GM18498 (cell line): ENCODE measurements at regions not wholly inside any gene's neighbourhood (a gene's known extent, or its start where the extent isn't known, plus 50 kb on each side); places are given as distances from the start of the nearest gene placed in this dataset.
"Not testable (repeated sequence)": the region's sequence is repeated elsewhere in the genome, so short reads cannot be mapped to it uniquely, and the experiment has no call there.

Source experiments
- ATAC-seq: cut with Tn5 transposase; IDR thresholded peaks from one replicate; pipeline ENCODE4 v1.9.1; 2021; ENCODE audit warnings: mild to moderate bottlenecking, moderate library complexity; ENCODE audit not compliant: unreplicated experiment

DNA sequence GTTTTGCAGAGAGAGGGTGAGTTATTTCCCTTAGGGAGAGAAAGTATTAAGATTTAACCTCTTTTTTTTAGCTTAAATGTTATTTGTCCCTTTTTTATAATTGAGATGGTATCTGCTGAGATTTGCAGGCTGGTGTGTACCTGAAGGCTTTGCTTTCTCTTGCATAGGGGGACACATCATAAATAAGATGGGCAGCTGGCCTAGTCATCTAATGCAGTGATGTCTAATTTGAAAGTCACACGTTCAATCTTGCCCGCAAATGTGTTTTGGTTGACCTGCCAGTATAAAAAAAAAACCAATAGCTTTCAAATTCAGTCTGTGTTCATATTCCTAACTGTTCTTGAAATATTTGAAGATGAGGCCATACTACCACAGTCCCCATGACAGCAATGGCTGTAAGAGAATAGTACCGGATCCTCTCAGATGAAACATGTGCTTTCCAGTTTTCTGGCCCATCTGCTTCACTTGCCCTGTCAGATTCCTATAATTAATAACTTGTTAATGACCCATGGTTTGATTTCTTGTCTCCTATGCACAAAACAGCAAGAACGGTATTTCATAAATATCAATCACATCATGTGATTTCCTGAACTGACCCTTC lies 914.2 kb downstream of the IPMK start:
- no peak for ATAC-seq

GRCh38 chr10:57351076-57351475 lies 916.6 kb downstream of the IPMK start:
- ATAC-seq = no peak

GRCh38 chr10:57341294-57341693 lies 926.4 kb downstream of the IPMK start:
- no peak for ATAC-seq

DNA sequence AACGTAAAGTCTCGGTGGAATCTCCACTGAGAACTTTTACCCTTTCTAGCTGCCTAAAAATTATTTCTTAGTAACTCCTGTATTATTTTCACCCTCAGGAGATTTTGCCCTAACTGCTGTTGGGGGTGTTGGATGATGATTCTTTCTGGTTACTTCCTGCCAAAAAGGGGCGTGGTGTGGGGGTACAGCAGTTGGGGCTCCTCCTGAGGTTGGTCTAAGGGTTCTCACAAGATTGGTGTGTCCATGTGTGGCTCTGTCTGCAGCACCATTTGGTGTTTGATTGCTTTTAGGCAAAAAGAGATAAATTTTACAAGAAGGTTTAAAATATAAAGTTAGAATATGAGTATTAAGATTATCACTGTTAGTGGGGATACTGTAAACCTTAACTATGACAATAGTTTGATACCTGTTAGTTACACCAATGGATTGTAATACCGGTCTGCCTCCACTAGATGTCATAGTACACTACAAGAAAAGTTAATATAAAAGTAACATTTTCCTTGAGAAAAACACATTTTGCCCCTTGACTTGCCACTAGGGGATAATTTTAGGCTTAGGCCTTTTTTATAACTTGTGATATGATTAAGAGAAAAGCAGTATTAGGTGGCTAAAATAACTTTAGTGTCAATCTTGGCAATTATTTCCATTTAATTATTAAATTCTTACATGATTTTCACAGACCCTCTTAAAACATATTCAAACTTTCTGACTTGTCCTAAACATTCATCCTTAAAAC lies 928.7 kb downstream of the IPMK start:
- no peak for ATAC-seq

DNA sequence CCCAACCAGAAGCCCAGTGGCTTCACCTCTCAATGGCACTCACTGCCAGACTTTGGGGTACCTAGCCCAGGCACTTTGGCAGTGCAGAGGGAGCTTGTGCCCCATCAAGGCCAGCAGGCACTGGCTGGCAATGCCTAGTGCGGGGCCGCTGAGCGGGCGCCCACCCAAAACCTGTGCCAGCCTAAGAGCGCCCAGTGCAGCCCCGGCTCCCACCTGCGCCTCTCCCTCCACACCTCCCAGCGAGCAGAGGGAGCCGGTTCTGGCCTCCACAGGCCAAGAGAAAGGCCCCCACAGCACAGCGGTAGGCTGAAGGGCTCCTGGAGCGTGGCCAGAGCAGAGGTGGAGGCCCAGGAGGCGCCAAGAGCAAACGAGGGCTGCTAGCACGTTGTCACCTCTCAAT lies 930.8 kb downstream of the IPMK start:
- ATAC-seq = no peak

DNA sequence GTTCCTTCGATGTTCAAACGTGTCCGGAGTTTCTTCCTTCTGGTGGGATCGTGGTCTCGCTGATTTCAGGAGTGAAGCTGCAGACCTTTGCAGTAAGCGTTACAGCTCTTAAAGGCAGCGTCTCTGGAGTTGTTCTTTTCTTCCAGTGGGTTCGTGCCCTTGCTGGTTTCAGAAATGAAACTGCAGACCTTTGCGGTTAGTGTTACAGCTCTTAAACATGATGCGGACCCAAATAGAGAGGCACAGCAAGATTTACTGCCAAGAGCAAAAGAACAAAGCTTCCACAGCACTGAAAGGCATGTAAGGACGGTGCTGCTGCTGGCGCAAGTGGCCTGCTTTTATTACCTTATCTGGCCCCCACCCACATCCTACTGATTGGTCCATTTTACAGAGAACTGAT lies 931.4 kb downstream of the IPMK start:
- no peak for ATAC-seq

- no peak for ATAC-seq
These were observed 933.2 kb downstream of the IPMK start for GRCh38 chr10:57334523-57334922.

GRCh38 chr10:57333880-57334279 lies 933.8 kb downstream of the IPMK start:
- ATAC-seq = no peak

DNA sequence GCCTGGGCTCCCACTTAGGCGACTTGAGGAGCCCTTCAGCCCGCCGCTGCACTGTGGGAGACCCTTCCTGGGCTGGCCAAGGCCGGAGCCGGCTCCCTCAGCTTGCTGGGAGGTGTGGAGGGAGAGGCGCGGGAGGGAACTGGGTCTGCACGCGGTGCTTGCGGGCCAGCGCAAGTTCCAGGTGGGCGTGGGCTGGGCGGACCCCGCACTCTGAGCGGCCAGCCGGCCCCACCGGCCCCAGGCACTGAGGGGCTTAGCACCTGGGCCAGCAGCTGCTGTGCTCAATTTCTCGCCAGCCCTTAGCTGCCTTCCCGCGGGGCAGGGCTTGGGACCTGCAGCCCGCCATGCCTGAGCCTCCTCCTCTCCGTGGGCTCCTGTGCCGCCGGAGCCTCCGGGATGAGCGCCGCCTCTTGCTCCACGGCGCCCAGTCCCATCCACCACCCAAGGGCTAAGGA lies 946.3 kb downstream of the IPMK start:
- not testable (repeated sequence) for ATAC-seq

DNA sequence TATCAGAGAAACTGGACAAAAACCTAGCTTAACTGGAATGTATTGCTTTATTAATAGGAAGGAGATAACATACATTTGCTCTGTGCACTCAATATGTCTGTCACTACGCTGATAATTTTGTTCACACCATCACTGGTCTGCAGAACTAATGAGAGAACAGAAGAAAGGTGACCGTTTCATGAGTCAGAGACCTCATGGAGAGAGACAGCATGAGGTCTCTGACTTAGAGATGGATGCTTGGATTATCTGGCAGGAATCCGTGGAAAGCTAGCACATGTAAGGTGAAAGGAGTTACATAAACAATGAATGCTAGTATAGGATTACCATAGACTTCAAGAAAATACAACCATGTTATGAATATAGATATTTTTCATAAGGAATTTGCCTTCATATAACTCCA lies 947.3 kb downstream of the IPMK start:
- ATAC-seq = no peak

GRCh38 chr10:57314046-57314445 lies 953.0 kb upstream of the ZWINT start:
- ATAC-seq = no peak

DNA sequence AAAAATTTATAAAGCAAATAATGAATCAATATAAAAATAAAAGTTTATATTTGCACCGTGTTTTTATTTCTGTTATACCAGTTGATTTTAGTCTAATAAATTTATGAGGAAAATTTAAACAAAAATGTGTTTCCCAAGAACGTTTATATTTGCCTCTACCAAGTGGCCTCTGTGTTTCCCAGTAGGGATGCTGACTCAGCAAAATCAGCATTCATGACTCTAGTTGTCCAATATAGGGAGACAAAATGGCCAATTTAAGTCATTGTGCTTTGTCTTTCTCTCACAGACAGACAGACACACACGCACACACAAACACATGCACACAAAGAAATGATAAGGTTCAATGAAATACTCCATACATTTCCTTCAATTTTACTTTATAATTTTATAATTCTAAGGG lies 942.5 kb upstream of the ZWINT start:
- no peak for ATAC-seq

DNA sequence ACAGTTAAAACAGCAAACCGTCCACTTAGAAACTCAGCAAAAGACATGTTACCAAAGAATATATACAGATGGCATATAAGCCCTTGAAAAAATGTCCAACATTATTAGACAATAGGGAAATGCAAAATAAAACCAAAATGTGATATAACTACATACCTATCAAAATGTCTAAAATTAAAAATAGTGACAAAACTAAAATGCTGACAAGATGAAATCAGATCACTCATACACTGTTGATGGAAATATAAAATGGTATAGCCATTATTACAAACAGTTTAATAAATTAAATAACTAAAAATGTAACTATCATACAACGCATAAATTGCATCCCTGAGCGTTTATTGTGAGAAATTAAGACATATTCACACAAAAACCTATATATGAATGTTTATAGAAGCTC lies 939.7 kb upstream of the ZWINT start:
- ATAC-seq = no peak

DNA sequence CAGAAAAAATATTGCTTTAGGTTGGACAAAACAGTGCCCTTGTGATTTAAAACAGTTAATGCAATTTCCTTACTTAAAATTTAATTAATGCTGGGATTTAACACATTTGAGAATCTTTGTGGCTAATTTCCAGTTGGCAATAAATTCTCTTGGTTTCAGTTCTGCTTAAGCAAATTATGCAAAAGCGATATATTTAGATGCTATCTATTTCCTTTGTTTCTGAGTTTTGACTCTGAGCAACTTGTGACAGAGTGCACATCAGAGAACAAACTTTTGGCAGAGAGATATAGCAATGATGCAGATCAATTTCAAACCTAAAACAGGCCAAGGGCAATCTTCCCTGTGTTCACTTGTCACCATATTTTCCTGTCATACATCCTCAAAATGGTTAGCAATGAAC lies 933.6 kb upstream of the ZWINT start:
- no peak for ATAC-seq

GRCh38 chr10:57288754-57289153 lies 927.7 kb upstream of the ZWINT start:
- no peak for ATAC-seq

DNA sequence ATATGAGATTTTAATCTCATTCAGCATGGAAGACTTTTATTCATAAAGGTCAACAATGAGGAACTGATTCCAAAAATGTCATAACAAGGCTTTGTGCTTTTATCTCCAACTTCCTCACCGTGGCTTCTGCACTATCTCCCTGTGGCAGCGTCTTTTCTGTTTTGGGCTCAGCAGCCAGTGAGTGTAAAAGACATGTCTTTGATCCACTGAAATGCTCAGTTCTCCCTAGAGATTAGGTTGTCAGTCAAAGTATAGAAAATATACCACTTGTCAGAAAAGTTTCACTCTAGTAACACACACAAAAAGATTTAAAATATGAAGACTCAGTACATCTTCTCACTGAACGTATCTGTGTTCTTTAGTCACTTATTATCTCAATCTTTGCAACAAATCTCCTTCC lies 901.8 kb upstream of the ZWINT start:
- no peak for ATAC-seq

GRCh38 chr10:57260175-57260574 lies 899.1 kb upstream of the ZWINT start:
- no peak for ATAC-seq

- no peak for ATAC-seq
These were observed 888.7 kb upstream of the ZWINT start for GRCh38 chr10:57249615-57250281.

DNA sequence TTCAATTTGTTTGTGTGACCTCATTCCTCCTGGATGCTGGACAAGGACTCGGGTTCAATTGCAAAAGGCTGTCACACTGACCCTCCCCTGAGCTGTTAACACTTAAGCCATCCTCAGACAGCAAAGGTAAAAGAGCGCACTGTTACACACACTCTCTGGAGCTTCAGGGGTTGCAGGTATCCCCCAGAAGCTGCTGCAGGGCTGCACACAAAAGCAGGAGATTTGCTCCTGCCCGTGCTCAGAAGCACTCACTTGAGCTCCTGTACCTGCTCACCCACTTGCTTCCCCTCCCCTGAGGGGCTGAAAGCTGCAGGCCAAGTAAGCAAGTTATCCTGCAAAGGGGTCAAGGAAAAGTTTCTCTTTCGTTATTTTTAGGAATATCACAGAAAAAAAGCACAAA lies 886.2 kb upstream of the ZWINT start:
- ATAC-seq = no peak

DNA sequence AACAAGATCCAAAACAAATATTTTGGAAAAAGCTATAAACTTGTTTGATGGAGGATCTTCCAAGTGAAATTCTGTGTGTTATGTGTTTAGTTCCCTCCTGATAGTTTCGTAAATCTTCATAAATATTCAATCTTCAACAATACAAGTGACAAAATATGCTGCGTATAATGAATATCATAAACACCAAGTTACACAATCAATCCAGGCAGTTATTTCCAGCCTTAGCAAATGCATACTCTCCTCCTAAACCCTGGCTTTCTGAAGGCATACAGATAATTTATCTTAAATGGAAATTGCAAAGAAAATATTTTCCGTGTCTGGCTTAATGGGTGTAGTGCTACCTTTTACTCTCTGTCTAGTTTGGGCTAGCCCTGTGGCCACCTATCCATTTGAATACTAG lies 864.9 kb upstream of the ZWINT start:
- ATAC-seq = no peak

DNA sequence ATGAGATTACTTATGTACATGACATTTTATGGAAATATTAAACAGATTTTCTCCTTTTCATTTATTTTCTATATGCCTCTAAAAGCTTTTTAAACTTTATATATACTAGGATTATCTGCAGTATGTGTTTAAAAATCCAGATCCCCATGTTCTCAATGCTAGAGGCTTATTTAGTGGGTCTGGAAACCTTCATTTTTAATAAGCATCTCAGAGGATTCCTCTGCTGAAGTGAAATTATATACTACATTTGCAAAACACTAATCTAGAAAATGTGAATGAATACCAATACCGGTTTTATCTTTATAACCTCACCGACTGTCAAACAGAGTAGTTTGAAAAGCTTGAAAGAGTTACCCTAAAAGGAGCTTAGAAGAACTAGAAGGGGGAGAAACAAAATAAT lies 863.8 kb upstream of the ZWINT start:
- no peak for ATAC-seq

DNA sequence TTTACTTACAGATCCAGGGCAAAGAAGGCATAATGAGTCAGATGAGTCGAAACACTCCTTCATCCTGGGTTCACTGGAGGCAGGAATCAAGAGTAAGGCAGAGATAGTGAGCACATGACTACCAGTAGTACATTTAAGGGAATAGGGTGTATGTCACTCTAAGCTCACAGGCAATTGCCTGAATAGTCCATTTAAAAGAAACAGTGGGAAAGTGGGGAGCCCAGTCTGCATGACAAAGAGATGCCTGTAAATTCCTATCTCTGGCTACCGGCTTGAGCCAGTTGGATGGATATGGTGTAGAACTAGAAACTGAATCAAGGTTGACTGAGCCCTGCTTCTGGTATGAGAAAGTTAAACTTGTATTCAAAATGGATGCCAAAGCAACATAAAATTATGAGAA lies 861.5 kb upstream of the ZWINT start:
- ATAC-seq = no peak
